HG02588 (cell line): ENCODE measurements at regions not wholly inside any gene's neighbourhood (a gene's known extent, or its start where the extent isn't known, plus 50 kb on each side); places are given as distances from the start of the nearest gene placed in this dataset.

Experiments used
- ATAC-seq: cut with Tn5 transposase; IDR thresholded peaks from one replicate; pipeline ENCODE4 v1.9.1; 2021; ENCODE audit warnings: mild to moderate bottlenecking, moderate library complexity; ENCODE audit not compliant: unreplicated experiment

GRCh38 chr4:4641661-4642495 is 100.0 kb upstream of the STX18 start:
- no peak for ATAC-seq

GRCh38 chr4:4641254-4641653 is 99.4 kb upstream of the STX18 start:
- ATAC-seq, result no peak

GRCh38 chr4:4640692-4641091 is 98.8 kb upstream of the STX18 start:
- ATAC-seq, result no peak

GRCh38 chr4:4639370-4639769 is 97.5 kb upstream of the STX18 start:
- no peak for ATAC-seq

GRCh38 chr4:4637710-4638109 is 95.9 kb upstream of the STX18 start:
- no peak for ATAC-seq

GRCh38 chr4:4633431-4633830 is 91.6 kb upstream of the STX18 start:
- ATAC-seq, result no peak

- peak; percentile 92 for ATAC-seq
Measured at GRCh38 chr4:4631150-4631549, 89.3 kb upstream of the STX18 start.

- no peak for ATAC-seq
Measured at GRCh38 chr4:4627906-4628305, 86.1 kb upstream of the STX18 start.

- no peak for ATAC-seq
Measured at GRCh38 chr4:4627111-4627510, 85.3 kb upstream of the STX18 start.

- no peak for ATAC-seq
Measured at GRCh38 chr4:4625488-4625887, 83.6 kb upstream of the STX18 start.

GRCh38 chr4:4624276-4624897 is 82.5 kb upstream of the STX18 start:
- ATAC-seq, result no peak

- ATAC-seq, result no peak
Measured at GRCh38 chr4:4619821-4620220, 78.0 kb upstream of the STX18 start.

- no peak for ATAC-seq
Measured at GRCh38 chr4:4618847-4619246, 77.0 kb upstream of the STX18 start.

GRCh38 chr4:4614925-4615678 is 73.3 kb upstream of the STX18 start:
- no peak for ATAC-seq

- no peak for ATAC-seq
Measured at GRCh38 chr4:4613641-4614286, 71.9 kb upstream of the STX18 start.

GRCh38 chr4:4613126-4613465 is 71.2 kb upstream of the STX18 start:
- ATAC-seq, result no peak

- ATAC-seq, result no peak
Measured at GRCh38 chr4:4610672-4611071, 68.8 kb upstream of the STX18 start.

- no peak for ATAC-seq
Measured at GRCh38 chr4:4609622-4610334, 67.9 kb upstream of the STX18 start.

GRCh38 chr4:4608214-4608537 is 66.3 kb upstream of the STX18 start:
- no peak for ATAC-seq

- no peak for ATAC-seq
Measured at GRCh38 chr4:4607336-4608213, 65.7 kb upstream of the STX18 start.
